Cardiac fibroblast (primary cell): ENCODE measurements at regions not wholly inside any gene's neighbourhood (a gene's known extent, or its start where the extent isn't known, plus 50 kb on each side); places are given as distances from the start of the nearest gene placed in this dataset.

Experiments
- DNase-seq, 2 donors: peaks; one replicate each; pipeline versions ENCODE4 v3.0.0 to v3.0.0-alpha.2; 2010; ENCODE audit warnings: low read depth in 2 of 2
- H3K4me3 ChIP-seq, 2 donors: replicated peaks in 1 of 2; 1 replicate in 1 of 2; 2 replicates in 1 of 2; pipeline ENCODE4 v1.5.1; 2011; ENCODE audit warnings: low read depth in 2 of 2, low read length in 2 of 2, mild to moderate bottlenecking in 2 of 2, moderate library complexity in 1 of 2
- CTCF ChIP-seq: IDR thresholded peaks from one replicate; pipeline ENCODE4 v1.5.1; 2011; ENCODE audit warnings: low read depth, mild to moderate bottlenecking, low read length, inconsistent platforms

- TF ChIP-seq CTCF: no peak
- H3K4me3 ChIP-seq: no peak overlapping the region
- no peak for DNase-seq
Observed at GRCh38 chr1:181187337-181188126, 99.0 kb downstream of the IER5 start.

DNA sequence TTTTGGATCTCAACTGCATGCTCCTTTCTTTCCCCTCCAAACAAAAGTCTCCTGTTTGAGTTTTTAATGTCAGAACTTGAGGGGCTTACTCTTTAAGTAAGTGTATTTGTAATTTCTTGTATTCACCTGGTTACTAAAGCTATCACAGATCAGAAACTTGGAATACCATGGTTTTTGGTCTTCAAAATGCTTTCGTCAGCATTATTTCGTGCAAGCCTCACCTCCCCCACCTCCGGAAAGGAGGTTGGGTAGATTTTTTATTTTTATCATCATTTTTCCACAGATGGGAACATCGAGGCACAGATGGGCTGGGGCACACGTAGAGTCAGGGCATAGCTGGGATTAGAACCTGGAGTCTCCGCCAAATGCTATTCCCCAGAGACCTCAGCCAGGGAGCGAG, 100.7 kb downstream of the IER5 start:
- no peak overlapping the region for H3K4me3 ChIP-seq
- no peak for DNase-seq
- TF ChIP-seq CTCF: no peak

DNA sequence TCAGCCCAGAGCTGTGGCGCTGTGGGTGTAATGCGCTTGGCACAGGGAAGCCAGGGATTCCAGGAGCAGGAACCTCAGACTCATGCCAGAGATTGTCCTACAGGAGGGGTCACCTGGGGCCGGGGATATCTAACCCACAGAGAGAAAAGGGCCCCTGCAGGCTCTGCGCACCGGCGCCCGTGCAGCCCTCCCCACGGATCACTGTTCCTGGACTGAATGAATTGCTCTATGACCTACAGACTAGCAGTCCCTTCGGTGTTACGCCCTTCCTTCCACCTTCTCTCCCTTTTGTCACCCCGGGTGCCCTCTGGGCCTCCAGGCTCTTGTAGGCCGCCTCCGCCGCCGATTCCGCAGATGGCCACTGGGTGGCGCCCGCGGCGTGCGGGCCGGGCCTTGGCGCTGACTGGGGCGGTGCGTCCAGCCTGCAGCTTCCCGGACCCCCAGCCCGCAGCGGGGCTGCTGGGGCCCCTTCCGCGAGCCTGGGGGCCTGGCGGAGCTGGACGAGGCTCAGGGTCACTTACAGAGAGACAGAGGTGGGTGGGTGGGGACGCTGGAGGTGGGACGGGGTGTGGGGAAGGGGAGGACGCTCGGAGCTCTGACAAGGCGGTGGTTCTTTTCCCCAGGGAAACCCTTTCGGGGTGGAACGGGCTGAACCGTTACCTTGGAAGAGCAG, 101.3 kb downstream of the IER5 start:
- peak; percentile 81 for TF ChIP-seq CTCF
- no peak overlapping the region for H3K4me3 ChIP-seq
- DNase-seq: peak; percentile 51 to 65

DNA sequence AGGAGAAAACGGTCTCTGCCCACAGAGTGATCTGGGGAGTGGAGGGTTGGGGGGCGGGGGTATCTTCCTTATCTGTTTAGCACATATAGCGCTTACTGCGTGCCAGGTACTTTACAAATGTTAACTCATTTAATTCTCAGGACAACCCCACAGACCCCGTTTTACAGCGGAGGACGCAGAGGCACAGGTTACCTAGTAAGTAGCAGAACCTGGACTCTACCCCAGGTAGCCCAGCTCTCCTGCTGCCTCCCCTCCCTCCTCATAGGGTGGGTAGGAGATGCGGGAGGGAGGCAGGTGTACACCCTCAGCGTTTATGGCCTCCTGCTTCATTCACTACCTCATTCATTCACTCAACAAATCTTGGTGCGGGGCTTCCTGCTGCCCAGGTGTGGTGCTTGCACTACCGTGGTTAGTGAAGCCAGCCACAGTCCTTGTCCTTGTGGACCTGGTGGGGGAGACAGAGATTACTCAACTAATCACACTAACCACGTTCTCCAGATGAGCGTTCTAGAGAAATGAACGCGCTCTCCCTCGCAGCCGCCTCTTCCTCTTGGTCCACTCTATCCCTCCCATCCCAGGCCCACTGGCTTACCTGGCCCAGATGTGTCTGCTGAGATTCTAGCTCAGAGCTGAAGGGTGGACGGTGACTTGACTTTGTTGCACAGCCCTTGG, 102.0 kb downstream of the IER5 start:
- TF ChIP-seq CTCF: no peak
- no peak overlapping the region for H3K4me3 ChIP-seq
- no peak for DNase-seq

DNA sequence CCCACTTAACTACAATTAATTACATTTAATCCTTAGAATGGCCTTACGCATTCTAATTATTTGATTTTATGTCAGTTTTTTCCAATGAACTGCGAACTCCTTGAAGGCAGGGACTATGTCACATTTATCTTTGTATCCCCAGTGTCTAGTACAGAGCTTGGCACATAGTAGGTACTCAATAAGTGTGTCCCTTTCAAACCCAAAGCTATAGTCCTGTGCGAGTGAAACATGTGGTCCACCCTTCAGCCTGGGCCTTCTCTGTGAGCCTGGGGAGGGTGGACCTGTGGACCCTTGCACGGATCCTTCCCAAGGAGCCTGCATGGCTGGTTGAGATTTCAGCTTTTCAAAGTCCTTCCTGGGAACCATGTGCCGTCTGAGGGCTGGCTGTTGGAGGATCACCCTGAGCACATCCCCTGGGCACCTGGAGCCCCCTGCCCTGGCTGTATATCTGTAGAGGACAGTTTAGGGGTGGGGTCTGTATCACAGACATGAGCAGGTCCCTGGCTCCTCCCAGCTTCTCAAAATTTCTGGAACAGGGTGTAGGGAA, 103.1 kb downstream of the IER5 start:
- no peak for TF ChIP-seq CTCF
- no peak overlapping the region for H3K4me3 ChIP-seq
- DNase-seq: no peak

DNA sequence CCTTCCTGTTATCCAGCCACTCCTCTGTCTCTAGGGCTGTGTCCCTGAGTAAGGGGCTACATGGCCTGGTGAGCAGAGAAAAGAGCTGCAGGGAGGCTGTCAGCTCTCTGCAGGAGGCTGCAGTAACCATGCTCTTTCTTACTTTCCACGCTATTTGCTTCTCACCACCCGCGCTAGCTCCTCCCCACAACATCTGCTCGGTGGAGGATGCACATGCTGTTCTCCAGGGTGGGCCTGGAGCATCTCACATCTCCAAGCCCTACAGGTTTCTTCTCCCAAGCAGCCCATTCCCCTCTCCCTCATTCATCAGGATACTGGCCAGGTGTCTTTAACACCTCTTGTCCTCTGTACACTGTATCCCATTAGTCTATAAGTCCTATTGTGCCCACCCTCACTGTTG, 103.8 kb downstream of the IER5 start:
- DNase-seq: no peak
- no peak for TF ChIP-seq CTCF
- H3K4me3 ChIP-seq: no peak overlapping the region
